Activated CD4-positive, alpha-beta memory T cell treated with anti-CD3 and anti-CD28 coated beads, Interleukin-2, amount 10 ng/mL, durations not matched to agents 7 days and 5 days (primary cell): ENCODE measurements at regions not wholly inside any gene's neighbourhood (a gene's known extent, or its start where the extent isn't known, plus 50 kb on each side); places are given as distances from the start of the nearest gene placed in this dataset.

Experiments
- CTCF ChIA-PET: fragments of 350-600 bp; sonication (Branson Sonifier 250); formaldehyde crosslinking; loops from one replicate; lab custom pipeline; 2021; ENCODE audit warnings: antibody characterized with exemption, inconsistent platforms; lab: Charles Lee
- POLR2A ChIA-PET: fragments of 350-600 bp; sonication (Branson Sonifier 250); formaldehyde crosslinking; loops from one replicate; lab custom pipeline; 2021; ENCODE audit warnings: antibody characterized with exemption; lab: Charles Lee
- DNase-seq: peaks from one replicate; pipeline ENCODE4 v3.0.0-alpha.2; 2020
- H3K27ac Mint-ChIP-seq: one replicate; pipeline ENCODE4 v1.8.0; 2021; ENCODE audit warnings: mild to moderate bottlenecking, mixed read lengths
- H3K27me3 Mint-ChIP-seq: one replicate; pipeline ENCODE4 v1.8.0; 2021; ENCODE audit warnings: mixed read lengths
- H3K36me3 Mint-ChIP-seq: one replicate; pipeline ENCODE4 v1.8.0; 2021; ENCODE audit warnings: low read depth, mixed read lengths
- H3K4me1 Mint-ChIP-seq: one replicate; pipeline ENCODE4 v1.8.0; 2021; ENCODE audit warnings: mixed read lengths
- H3K4me3 Mint-ChIP-seq: one replicate; pipeline ENCODE4 v1.8.0; 2021; ENCODE audit warnings: mild to moderate bottlenecking, mixed read lengths
- H3K9me3 Mint-ChIP-seq: one replicate; pipeline ENCODE4 v1.8.0; 2021; ENCODE audit warnings: mixed read lengths

DNA sequence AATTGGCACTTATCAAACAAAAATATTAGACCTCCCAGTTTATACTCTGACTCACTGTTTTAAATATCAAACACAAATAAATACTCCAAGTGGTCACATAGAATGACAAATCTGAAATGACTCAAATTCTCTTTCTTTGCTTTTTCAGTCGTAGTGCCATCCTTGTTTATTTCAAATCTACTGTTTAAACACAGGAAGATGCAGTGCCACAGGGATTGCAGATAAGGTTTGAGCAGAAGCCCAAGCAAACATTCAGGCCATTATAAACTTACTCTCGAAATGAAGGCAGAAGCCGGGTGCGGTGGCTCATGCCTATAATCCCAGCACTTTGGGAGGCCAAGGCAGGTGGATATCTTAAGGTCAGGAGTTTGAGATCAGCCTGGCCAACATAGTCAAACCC, 255.4 kb upstream of the PLXNA2 start:
- Mint-ChIP-seq H3K9me3 (no peaks in the 10 kb centered on the region), H3K27me3 (no peaks in the 10 kb centered on the region), H3K4me3 (no peak overlapping the region), H3K4me1 (no peaks in the 10 kb centered on the region), H3K27ac (no peak overlapping the region), H3K36me3 (no peaks in the 10 kb centered on the region)
- CTCF ChIA-PET = no interaction called here
- no peak for DNase-seq
- POLR2A ChIA-PET = no interaction called here

GRCh38 chr1:208500375-208500774, 256.2 kb upstream of the PLXNA2 start:
- Mint-ChIP-seq H3K9me3 (no peaks in the 10 kb centered on the region), H3K27me3 (no peaks in the 10 kb centered on the region), H3K4me1 (no peaks in the 10 kb centered on the region), H3K4me3 (no peak overlapping the region), H3K36me3 (no peaks in the 10 kb centered on the region), H3K27ac (no peak overlapping the region)
- ChIA-PET CTCF (no interaction called here), POLR2A (no interaction called here)
- DNase-seq = no peak

- H3K27ac Mint-ChIP-seq = no peak overlapping the region
- H3K4me3 Mint-ChIP-seq = no peak overlapping the region
- CTCF ChIA-PET = no interaction called here
- no peaks in the 10 kb centered on the region for H3K27me3 Mint-ChIP-seq
- no peak for DNase-seq
- no peaks in the 10 kb centered on the region for H3K36me3 Mint-ChIP-seq
- H3K9me3 Mint-ChIP-seq = no peaks in the 10 kb centered on the region
- no peaks in the 10 kb centered on the region for H3K4me1 Mint-ChIP-seq
- POLR2A ChIA-PET = no interaction called here
Observed at GRCh38 chr1:208501542-208501941, 257.4 kb upstream of the PLXNA2 start.

DNA sequence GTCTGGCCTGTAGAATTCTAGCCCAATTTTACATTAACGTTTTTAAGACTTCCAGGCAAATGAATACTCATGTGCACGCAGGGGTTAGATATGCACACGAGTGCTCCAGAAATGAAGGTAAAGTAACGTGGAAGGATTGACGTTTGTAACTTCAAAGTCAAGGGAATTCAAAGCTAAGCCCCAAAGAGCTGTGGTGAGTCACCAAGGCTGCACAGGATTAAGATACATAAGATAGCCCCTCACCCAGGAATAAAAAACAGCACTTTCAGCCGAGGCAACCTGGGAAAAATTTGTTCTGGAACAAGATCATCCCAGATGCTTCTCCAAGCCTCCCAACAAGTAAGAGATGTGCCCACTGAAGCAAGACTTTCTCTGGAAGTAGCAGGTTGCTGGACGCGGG, 259.6 kb upstream of the PLXNA2 start:
- Mint-ChIP-seq H3K36me3 (no peaks in the 10 kb centered on the region), H3K4me1 (no peaks in the 10 kb centered on the region), H3K27me3 (no peaks in the 10 kb centered on the region), H3K4me3 (no peak overlapping the region), H3K27ac (no peak overlapping the region), H3K9me3 (no peaks in the 10 kb centered on the region)
- ChIA-PET CTCF (no interaction called here), POLR2A (no interaction called here)
- DNase-seq = no peak

- no peak overlapping the region for H3K4me3 Mint-ChIP-seq
- no peaks in the 10 kb centered on the region for H3K27me3 Mint-ChIP-seq
- no peak overlapping the region for H3K27ac Mint-ChIP-seq
- DNase-seq = no peak
- H3K9me3 Mint-ChIP-seq = no peaks in the 10 kb centered on the region
- no peaks in the 10 kb centered on the region for H3K36me3 Mint-ChIP-seq
- ChIA-PET POLR2A (no interaction called here), CTCF (no interaction called here)
- no peaks in the 10 kb centered on the region for H3K4me1 Mint-ChIP-seq
Observed at GRCh38 chr1:208506812-208507211, 262.6 kb upstream of the PLXNA2 start.

- POLR2A ChIA-PET = no interaction called here
- Mint-ChIP-seq H3K27ac (no peak overlapping the region), H3K4me1 (no peaks in the 10 kb centered on the region), H3K4me3 (no peak overlapping the region), H3K27me3 (no peaks in the 10 kb centered on the region), H3K36me3 (no peaks in the 10 kb centered on the region), H3K9me3 (no peaks in the 10 kb centered on the region)
- DNase-seq = no peak
- CTCF ChIA-PET = no interaction called here
Observed at GRCh38 chr1:208509072-208509471, 264.9 kb upstream of the PLXNA2 start.

DNA sequence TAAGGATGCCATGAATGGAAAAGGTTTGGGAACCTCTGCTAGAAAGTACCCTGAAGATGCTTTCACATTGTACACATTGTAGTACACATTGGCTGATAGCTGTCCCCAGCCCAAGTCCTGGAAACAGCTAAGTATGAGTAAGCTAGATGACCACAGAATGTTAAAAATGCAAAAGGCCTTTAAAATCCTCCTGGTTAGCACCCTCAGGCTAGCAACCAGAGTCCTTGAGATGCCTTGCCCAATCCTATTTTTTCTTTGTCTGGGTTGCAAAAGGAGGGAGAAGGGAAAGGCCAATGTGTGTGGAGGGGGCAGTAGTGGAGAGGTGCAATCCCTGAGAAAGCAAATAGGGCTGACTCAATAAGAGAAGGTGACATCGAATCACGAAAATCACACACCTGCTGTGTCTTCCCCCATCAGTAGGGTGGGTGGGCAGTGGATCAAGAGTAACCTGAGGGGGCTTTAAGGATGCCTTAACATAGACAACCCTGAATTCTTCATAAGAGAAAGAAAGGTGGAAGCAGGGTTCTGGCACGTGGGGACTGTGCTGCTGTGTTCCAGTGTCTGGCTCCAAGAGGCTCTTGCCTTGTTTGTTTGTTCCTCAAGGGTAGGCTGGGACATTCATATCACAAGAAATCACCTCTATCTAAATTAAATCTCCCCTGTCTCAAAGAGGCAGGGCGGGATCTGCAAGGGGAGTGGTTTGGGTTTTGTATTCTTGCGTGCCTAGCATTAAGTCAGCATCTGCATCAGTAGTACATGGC, 266.2 kb upstream of the PLXNA2 start:
- no peak for DNase-seq
- CTCF ChIA-PET = no interaction called here
- Mint-ChIP-seq H3K4me1 (no peaks in the 10 kb centered on the region), H3K27ac (no peak overlapping the region), H3K4me3 (no peak overlapping the region), H3K27me3 (no peaks in the 10 kb centered on the region), H3K36me3 (no peaks in the 10 kb centered on the region), H3K9me3 (no peaks in the 10 kb centered on the region)
- POLR2A ChIA-PET = no interaction called here

- Mint-ChIP-seq H3K4me3 (no peak overlapping the region), H3K27me3 (no peaks in the 10 kb centered on the region), H3K27ac (no peak overlapping the region), H3K9me3 (no peaks in the 10 kb centered on the region), H3K4me1 (no peaks in the 10 kb centered on the region), H3K36me3 (no peaks in the 10 kb centered on the region)
- ChIA-PET POLR2A (no interaction called here), CTCF (no interaction called here)
- DNase-seq = no peak
Observed at GRCh38 chr1:208511242-208511860, 267.2 kb upstream of the PLXNA2 start.

- DNase-seq = no peak
Observed at GRCh38 chr1:208513799-208514198, 269.6 kb upstream of the PLXNA2 start.

DNA sequence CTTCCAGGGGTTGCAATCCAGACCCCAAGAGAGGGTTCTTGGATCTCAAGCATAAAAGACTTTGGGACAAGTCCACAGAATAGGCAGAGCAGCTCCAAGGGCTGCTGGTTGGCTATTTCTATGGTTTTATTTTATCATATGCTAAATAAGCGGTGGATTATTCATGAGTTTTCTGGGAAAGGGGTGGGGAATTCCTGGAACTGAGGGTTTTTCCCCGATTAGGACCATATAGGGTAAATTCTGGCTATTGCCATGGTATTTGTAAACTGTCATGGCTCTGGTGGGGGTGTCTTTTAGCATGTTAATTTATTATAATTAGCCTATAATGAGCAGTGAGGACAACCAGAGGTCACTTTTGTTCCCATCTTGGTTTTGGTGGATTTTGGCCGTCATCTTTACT, 270.9 kb upstream of the PLXNA2 start:
- Mint-ChIP-seq H3K4me1 (no peaks in the 10 kb centered on the region), H3K36me3 (no peaks in the 10 kb centered on the region), H3K27me3 (no peaks in the 10 kb centered on the region), H3K4me3 (no peak overlapping the region), H3K27ac (no peak overlapping the region), H3K9me3 (peaks cover 3% of the 10 kb centered on the region)
- no peak for DNase-seq
- ChIA-PET POLR2A (no interaction called here), CTCF (no interaction called here)

More at GRCh38 chr1:208513799-208514198, 269.6 kb upstream of the PLXNA2 start:
- CTCF ChIA-PET = no interaction called here
- Mint-ChIP-seq H3K27me3 (no peaks in the 10 kb centered on the region), H3K36me3 (no peaks in the 10 kb centered on the region), H3K4me3 (no peak overlapping the region), H3K9me3 (peaks cover 3% of the 10 kb centered on the region), H3K27ac (no peak overlapping the region), H3K4me1 (no peaks in the 10 kb centered on the region)
- POLR2A ChIA-PET = no interaction called here

DNA sequence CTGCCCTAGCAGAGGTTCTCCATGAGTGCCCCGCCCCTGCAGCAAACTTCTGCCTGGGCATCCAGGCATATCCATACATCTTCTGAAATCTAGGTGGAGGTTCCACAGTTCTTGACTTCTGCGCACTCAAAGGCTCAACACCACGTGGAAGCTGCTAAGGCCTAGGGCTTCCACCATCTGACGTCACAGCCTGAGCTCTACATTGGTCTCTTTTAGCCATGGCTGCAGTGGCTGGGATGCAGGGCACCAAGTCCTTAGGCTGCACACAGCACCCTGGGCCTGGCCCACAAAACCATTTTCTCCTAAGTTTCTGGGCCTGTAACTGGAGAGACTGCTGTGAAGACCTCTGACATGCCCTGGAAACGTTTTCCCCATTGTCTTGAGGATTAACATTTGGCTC, 272.6 kb upstream of the PLXNA2 start:
- CTCF ChIA-PET = no interaction called here
- Mint-ChIP-seq H3K27ac (no peak overlapping the region), H3K36me3 (no peaks in the 10 kb centered on the region), H3K27me3 (peaks cover 3% of the 10 kb centered on the region), H3K9me3 (peaks cover 3% of the 10 kb centered on the region), H3K4me3 (no peak overlapping the region), H3K4me1 (no peaks in the 10 kb centered on the region)
- DNase-seq = no peak
- POLR2A ChIA-PET = no interaction called here

DNA sequence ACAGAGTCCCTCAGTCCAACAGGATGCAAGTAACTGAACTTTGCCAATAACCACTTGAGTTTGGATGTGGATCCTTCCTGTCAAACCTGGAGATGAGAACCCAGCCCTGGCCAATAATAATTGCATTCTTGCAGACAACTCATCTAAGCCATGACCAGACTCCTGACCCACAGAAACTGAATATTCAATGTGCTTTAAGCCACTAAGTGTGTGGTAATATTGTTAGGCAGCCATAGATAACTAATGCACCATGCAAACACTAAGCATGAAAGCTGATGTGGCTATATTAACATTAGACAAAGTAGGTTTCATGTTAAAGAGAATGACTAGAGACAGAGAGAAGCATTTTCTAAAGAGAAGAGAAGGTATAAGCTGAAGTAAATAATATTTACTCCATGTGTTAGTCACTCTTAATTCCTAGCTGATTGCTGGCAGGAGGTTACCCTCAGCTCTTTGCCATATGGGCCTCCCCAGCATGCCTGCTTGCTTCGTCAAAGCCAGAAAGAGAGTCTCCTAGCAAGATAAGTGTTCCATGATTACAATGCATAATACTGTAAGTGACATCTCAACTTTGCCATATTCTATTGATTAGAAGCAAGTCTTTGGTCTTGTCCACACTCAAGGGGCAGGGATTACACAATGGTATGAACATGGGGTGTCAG, 276.4 kb upstream of the PLXNA2 start:
- CTCF ChIA-PET = no interaction called here
- Mint-ChIP-seq H3K36me3 (no peaks in the 10 kb centered on the region), H3K9me3 (peaks cover 3% of the 10 kb centered on the region), H3K4me3 (no peak overlapping the region), H3K27me3 (peaks cover 4% of the 10 kb centered on the region), H3K4me1 (no peaks in the 10 kb centered on the region), H3K27ac (no peak overlapping the region)
- no peak for DNase-seq
- POLR2A ChIA-PET = no interaction called here

DNA sequence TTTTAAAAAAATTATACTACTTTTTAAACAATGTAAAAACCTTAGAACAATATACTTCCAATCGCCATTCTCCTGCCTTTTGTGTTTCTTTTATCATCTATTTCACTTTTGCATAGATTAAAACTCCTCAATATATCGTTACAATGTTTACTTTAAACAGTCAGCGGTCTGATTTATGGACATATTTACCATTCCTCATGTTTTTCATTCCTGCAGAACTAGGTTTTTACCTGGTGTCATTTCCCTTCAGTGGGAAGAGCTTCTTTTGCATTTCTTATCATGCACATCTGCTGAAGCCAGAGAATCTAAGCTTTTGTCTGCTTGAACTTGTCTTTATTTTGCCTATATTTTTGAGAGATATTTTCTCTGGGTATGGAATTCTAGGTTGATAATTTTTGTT, 277.4 kb upstream of the PLXNA2 start:
- H3K4me3 Mint-ChIP-seq = no peak overlapping the region
- H3K9me3 Mint-ChIP-seq = peaks cover 3% of the 10 kb centered on the region
- POLR2A ChIA-PET = no interaction called here
- no peak overlapping the region for H3K27ac Mint-ChIP-seq
- no peaks in the 10 kb centered on the region for H3K4me1 Mint-ChIP-seq
- CTCF ChIA-PET = no interaction called here
- peaks cover 4% of the 10 kb centered on the region for H3K27me3 Mint-ChIP-seq
- no peaks in the 10 kb centered on the region for H3K36me3 Mint-ChIP-seq
- DNase-seq = no peak

DNA sequence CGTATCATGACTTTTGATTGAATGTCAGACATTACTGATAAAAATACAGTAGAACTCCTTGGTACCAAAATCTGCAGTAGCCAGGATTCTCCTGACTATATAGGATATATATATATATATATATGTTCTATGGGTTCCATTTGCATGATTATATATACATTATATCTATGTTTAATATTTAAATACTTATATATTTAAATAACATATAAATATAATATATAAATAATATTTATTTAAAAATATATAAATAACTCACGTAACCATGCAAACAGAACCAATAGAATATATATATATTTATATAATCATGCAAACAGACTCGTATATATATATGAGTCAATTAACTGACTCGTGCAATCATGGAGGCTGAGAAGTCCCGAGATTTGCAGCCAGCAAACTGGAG, 278.8 kb upstream of the PLXNA2 start:
- no peaks in the 10 kb centered on the region for H3K36me3 Mint-ChIP-seq
- no peak overlapping the region for H3K4me3 Mint-ChIP-seq
- ChIA-PET POLR2A (no interaction called here), CTCF (no interaction called here)
- H3K27ac Mint-ChIP-seq = no peak overlapping the region
- no peaks in the 10 kb centered on the region for H3K4me1 Mint-ChIP-seq
- no peaks in the 10 kb centered on the region for H3K9me3 Mint-ChIP-seq
- no peak for DNase-seq
- H3K27me3 Mint-ChIP-seq = peaks cover 4% of the 10 kb centered on the region
